ENCODE measurements at regions not wholly inside any gene's neighbourhood (a gene's known extent, or its start where the extent isn't known, plus 50 kb on each side); places are given as distances from the start of the nearest gene placed in this dataset.

DNA sequence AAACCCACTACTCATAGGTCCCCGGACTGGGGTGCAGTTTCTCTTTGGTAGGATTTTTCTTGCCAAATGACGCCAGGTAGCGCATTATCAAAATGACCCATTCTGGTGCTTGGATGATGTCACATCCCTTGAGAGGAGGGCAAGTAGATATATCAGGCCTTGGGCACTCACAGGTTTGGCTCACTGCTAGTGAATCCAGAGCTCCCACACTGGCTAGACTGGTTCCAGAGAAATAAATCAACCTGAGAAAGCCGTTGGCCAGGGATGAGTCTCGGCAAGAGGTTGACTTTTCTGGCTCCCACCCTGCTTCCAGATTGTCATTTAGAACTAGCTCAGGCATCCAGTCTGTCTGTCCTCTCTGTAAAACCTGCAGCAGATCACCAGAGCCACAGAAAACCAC, 188.4 kb upstream of the MAF start:
- no peak for TF ChIP-seq POLR2A (IDR thresholded peaks at IDR 0.05)
- TF ChIP-seq, protein P1, sequence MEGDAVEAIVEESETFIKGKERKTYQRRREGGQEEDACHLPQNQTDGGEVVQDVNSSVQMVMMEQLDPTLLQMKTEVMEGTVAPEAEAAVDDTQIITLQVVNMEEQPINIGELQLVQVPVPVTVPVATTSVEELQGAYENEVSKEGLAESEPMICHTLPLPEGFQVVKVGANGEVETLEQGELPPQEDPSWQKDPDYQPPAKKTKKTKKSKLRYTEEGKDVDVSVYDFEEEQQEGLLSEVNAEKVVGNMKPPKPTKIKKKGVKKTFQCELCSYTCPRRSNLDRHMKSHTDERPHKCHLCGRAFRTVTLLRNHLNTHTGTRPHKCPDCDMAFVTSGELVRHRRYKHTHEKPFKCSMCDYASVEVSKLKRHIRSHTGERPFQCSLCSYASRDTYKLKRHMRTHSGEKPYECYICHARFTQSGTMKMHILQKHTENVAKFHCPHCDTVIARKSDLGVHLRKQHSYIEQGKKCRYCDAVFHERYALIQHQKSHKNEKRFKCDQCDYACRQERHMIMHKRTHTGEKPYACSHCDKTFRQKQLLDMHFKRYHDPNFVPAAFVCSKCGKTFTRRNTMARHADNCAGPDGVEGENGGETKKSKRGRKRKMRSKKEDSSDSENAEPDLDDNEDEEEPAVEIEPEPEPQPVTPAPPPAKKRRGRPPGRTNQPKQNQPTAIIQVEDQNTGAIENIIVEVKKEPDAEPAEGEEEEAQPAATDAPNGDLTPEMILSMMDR (IDR thresholded peaks at IDR 0.05) = no peak
